CD4-positive, alpha-beta memory T cell (primary cell): ENCODE measurements at regions not wholly inside any gene's neighbourhood (a gene's known extent, or its start where the extent isn't known, plus 50 kb on each side); places are given as distances from the start of the nearest gene placed in this dataset.

ENCODE experiments used
- CTCF ChIA-PET: fragments of 350-600 bp; sonication (Branson Sonifier 250); formaldehyde crosslinking; loops from one replicate; lab custom pipeline; 2021; ENCODE audit warnings: inconsistent platforms; ENCODE audit not compliant: partially characterized antibody; lab: Charles Lee
- POLR2A ChIA-PET: fragments of 350-600 bp; sonication (Branson Sonifier 250); formaldehyde crosslinking; loops from one replicate; lab custom pipeline; 2021; ENCODE audit not compliant: partially characterized antibody; lab: Charles Lee
- DNase-seq, 5 donors: peaks; one replicate each; pipeline versions ENCODE4 v3.0.0 to v3.0.0-alpha.2; 2020 to 2022; ENCODE audit warnings: mixed read lengths in 1 of 5
- H3K27ac ChIP-seq: one replicate; pipeline ENCODE4 v1.7.0; 2013; ENCODE audit warnings: low read depth, low read length
- H3K27me3 ChIP-seq: 2 replicates; pipeline ENCODE4 v1.7.0; 2013; ENCODE audit warnings: mild to moderate bottlenecking, low read length, moderate library complexity; ENCODE audit not compliant: insufficient read depth
- H3K36me3 ChIP-seq: 2 replicates; pipeline ENCODE4 v1.7.0; 2013; ENCODE audit warnings: mild to moderate bottlenecking, low read length, moderate library complexity; ENCODE audit not compliant: insufficient read depth
- H3K4me1 ChIP-seq: 2 replicates; pipeline ENCODE4 v1.7.0; 2013; ENCODE audit warnings: mild to moderate bottlenecking, low read length, moderate library complexity; ENCODE audit not compliant: insufficient read depth
- H3K4me3 ChIP-seq, 2 donors: one replicate each; pipeline ENCODE4 v1.7.0; 2013; ENCODE audit warnings: low read length in 2 of 2, mild to moderate bottlenecking in 1 of 2
- H3K9me3 ChIP-seq, 2 donors: one replicate each; pipeline ENCODE4 v1.7.0; 2013; ENCODE audit warnings: low read length in 2 of 2, control low read depth in 1 of 2; ENCODE audit not compliant: control insufficient read depth in 1 of 2
- H3K27ac Mint-ChIP-seq, 7 donors: one replicate each; pipeline ENCODE4 v1.8.0; 2020 to 2021; ENCODE audit warnings: mixed read lengths in 7 of 7, mild to moderate bottlenecking in 6 of 7, inconsistent platforms in 3 of 7, moderate library complexity in 3 of 7
- H3K27me3 Mint-ChIP-seq, 2 donors: one replicate each; pipeline ENCODE4 v1.8.0; 2020 to 2021; ENCODE audit warnings: mixed read lengths in 2 of 2
- H3K36me3 Mint-ChIP-seq, 2 donors: one replicate each; pipeline ENCODE4 v1.8.0; 2020 to 2021; ENCODE audit warnings: mixed read lengths in 2 of 2, inconsistent platforms in 1 of 2, mild to moderate bottlenecking in 1 of 2
- H3K4me1 Mint-ChIP-seq, 4 donors: one replicate each; pipeline ENCODE4 v1.8.0; 2020 to 2021; ENCODE audit warnings: mixed read lengths in 4 of 4, mild to moderate bottlenecking in 1 of 4
- H3K4me3 Mint-ChIP-seq, 8 donors: one replicate each; pipeline ENCODE4 v1.8.0; 2020 to 2021; ENCODE audit warnings: mixed read lengths in 8 of 8, mild to moderate bottlenecking in 7 of 8, moderate library complexity in 6 of 8, inconsistent platforms in 3 of 8
- H3K9me3 Mint-ChIP-seq, 8 donors: one replicate each; pipeline ENCODE4 v1.8.0; 2020 to 2021; ENCODE audit warnings: mixed read lengths in 8 of 8, mild to moderate bottlenecking in 5 of 8, inconsistent platforms in 3 of 8, moderate library complexity in 1 of 8
- intact Hi-C: fragments of 100-400 bp; cut with micrococcal nuclease; formaldehyde crosslinking; loops from one replicate; pipeline ENCODE4 v1.15.1; 2023

DNA sequence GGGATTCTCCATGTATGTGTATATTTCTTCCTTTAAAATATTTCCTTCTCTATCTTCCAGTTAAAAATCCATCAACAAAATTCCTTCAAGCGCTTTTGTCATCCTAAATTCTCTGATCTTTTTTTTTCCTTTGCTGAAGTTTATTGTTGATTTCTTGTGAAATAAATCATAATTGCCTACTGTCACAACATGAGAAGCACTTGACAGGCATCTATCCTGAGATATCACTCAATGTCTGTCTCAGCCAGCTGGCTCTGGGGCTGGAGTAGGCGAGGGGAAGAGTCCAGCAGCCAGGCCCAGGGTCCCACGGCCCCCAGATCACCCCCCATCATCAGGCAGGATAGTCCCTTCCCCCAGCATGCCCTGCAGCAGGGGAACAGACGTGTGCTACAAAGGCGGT lies 109.0 kb upstream of the TLE3 start:
- Histone ChIP-seq H3K27ac (no peak overlapping the region), H3K36me3 (no peaks in the 10 kb centered on the region), H3K4me3 (no peak overlapping the region), H3K4me1 (no peaks in the 10 kb centered on the region), H3K27me3 (no peaks in the 10 kb centered on the region), H3K9me3 (no peaks in the 10 kb centered on the region)
- ChIA-PET POLR2A (no interaction called here), CTCF (no interaction called here)
- H3K9me3 Mint-ChIP-seq = no peaks in the 10 kb centered on the region
- DNase-seq = no peak
- H3K4me1 Mint-ChIP-seq = no peaks in the 10 kb centered on the region
- H3K36me3 Mint-ChIP-seq = no peaks in the 10 kb centered on the region
- intact Hi-C loops = no loop called here
- H3K4me3 Mint-ChIP-seq = no peak overlapping the region
- H3K27ac Mint-ChIP-seq = no peak overlapping the region
- no peaks in the 10 kb centered on the region for H3K27me3 Mint-ChIP-seq

DNA sequence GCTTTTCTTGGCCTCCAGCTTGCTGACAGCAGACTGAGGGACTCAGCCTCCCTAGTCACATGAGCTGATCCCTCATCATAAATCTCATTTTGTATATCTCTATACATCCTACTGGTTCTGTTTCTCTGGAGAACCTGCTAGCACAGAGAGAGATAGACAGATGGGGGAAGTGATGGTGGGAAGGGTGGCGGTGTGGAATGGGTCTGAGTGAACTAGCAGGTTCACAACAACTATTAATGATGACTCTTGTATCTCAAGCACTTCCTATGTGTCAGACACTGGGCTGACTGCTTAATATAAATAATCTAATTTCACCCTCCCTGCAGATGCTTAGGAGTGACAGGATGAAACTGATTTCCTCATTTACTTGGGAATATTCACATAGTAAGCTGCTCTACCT lies 106.9 kb upstream of the TLE3 start:
- peak overlapping the region in 1 of 7 donors; percentile 12 for H3K27ac Mint-ChIP-seq
- H3K27ac ChIP-seq = no peak overlapping the region
- no peaks in the 10 kb centered on the region for H3K36me3 ChIP-seq
- H3K4me1 Mint-ChIP-seq = no peaks in the 10 kb centered on the region
- intact Hi-C loops = no loop called here
- CTCF ChIA-PET = no interaction called here
- no peak overlapping the region for H3K4me3 Mint-ChIP-seq
- H3K9me3 Mint-ChIP-seq = no peaks in the 10 kb centered on the region
- DNase-seq = no peak
- no peaks in the 10 kb centered on the region for H3K4me1 ChIP-seq
- no peaks in the 10 kb centered on the region for H3K27me3 Mint-ChIP-seq
- no peaks in the 10 kb centered on the region for H3K9me3 ChIP-seq
- H3K27me3 ChIP-seq = no peaks in the 10 kb centered on the region
- POLR2A ChIA-PET = no interaction called here
- H3K36me3 Mint-ChIP-seq = no peaks in the 10 kb centered on the region
- no peak overlapping the region for H3K4me3 ChIP-seq

GRCh38 chr15:70203981-70204560 lies 106.4 kb upstream of the TLE3 start:
- Mint-ChIP-seq H3K27me3 (no peaks in the 10 kb centered on the region), H3K9me3 (no peaks in the 10 kb centered on the region), H3K4me3 (no peak overlapping the region), H3K27ac (peak overlapping the region in 1 of 7 donors; percentile 12), H3K36me3 (no peaks in the 10 kb centered on the region), H3K4me1 (no peaks in the 10 kb centered on the region)
- ChIA-PET POLR2A (no interaction called here), CTCF (no interaction called here)
- no peak overlapping the region for H3K4me3 ChIP-seq
- H3K4me1 ChIP-seq = no peaks in the 10 kb centered on the region
- intact Hi-C loops = no loop called here
- no peaks in the 10 kb centered on the region for H3K27me3 ChIP-seq
- no peaks in the 10 kb centered on the region for H3K9me3 ChIP-seq
- no peaks in the 10 kb centered on the region for H3K36me3 ChIP-seq
- no peak for DNase-seq
- H3K27ac ChIP-seq = no peak overlapping the region

DNA sequence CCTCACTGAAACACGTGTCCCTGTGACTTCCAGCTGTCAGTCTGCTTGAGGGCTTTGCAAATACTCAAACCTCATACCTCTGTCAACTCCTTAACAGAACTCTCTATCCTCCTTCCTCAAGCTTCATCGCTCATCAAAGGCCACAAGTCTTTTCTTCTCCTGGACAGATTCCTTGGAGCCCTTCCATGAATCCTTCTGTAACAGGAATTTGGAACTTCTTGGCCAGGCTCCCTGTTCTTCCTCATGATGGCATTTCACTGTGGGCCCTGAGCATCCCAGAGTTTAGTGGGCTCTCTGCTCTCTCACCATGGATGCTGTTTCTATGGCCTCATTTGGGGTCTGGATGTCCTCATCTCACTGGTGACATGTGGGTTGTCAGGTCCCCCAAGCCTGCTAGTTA lies 105.0 kb upstream of the TLE3 start:
- H3K27ac ChIP-seq = no peak overlapping the region
- H3K9me3 ChIP-seq = no peaks in the 10 kb centered on the region
- H3K4me3 ChIP-seq = no peak overlapping the region
- no peaks in the 10 kb centered on the region for H3K9me3 Mint-ChIP-seq
- no peaks in the 10 kb centered on the region for H3K27me3 Mint-ChIP-seq
- peaks cover 0 to 3% (median 0%) of the 10 kb centered on the region in 4 donors for H3K4me1 Mint-ChIP-seq
- ChIA-PET CTCF (no interaction called here), POLR2A (no interaction called here)
- intact Hi-C loops = no loop called here
- DNase-seq = no peak
- H3K4me1 ChIP-seq = no peaks in the 10 kb centered on the region
- H3K36me3 Mint-ChIP-seq = no peaks in the 10 kb centered on the region
- no peaks in the 10 kb centered on the region for H3K36me3 ChIP-seq
- no peak overlapping the region for H3K4me3 Mint-ChIP-seq
- H3K27ac Mint-ChIP-seq = no peak overlapping the region
- H3K27me3 ChIP-seq = no peaks in the 10 kb centered on the region

DNA sequence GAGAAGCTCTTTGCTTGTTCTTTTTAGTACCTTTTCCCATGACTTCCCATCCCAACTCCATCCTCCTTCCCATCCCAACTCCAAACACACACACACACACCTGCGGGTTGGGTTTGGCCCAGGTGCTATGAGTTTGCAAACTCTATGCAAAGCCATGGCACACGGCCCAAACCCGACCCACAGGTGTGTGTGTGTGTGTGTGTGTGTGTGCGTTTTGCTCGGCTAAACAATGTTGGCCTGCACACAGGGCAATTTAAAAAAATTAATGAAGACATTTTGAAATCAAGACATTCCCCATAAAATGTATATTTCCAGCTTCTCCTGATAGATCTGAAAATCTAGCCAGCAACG lies 103.7 kb upstream of the TLE3 start:
- H3K9me3 Mint-ChIP-seq = no peaks in the 10 kb centered on the region
- no peaks in the 10 kb centered on the region for H3K36me3 ChIP-seq
- no peaks in the 10 kb centered on the region for H3K27me3 ChIP-seq
- no peaks in the 10 kb centered on the region for H3K9me3 ChIP-seq
- no peak overlapping the region for H3K4me3 Mint-ChIP-seq
- ChIA-PET POLR2A (no interaction called here), CTCF (no interaction called here)
- peaks cover 9% of the 10 kb centered on the region for H3K4me1 ChIP-seq
- no peak overlapping the region for H3K27ac Mint-ChIP-seq
- no peaks in the 10 kb centered on the region for H3K36me3 Mint-ChIP-seq
- H3K4me1 Mint-ChIP-seq = peaks cover 4 to 14% (median 9%) of the 10 kb centered on the region in 4 donors
- H3K4me3 ChIP-seq = no peak overlapping the region
- intact Hi-C loops = no loop called here
- no peaks in the 10 kb centered on the region for H3K27me3 Mint-ChIP-seq
- DNase-seq = no peak
- no peak overlapping the region for H3K27ac ChIP-seq

DNA sequence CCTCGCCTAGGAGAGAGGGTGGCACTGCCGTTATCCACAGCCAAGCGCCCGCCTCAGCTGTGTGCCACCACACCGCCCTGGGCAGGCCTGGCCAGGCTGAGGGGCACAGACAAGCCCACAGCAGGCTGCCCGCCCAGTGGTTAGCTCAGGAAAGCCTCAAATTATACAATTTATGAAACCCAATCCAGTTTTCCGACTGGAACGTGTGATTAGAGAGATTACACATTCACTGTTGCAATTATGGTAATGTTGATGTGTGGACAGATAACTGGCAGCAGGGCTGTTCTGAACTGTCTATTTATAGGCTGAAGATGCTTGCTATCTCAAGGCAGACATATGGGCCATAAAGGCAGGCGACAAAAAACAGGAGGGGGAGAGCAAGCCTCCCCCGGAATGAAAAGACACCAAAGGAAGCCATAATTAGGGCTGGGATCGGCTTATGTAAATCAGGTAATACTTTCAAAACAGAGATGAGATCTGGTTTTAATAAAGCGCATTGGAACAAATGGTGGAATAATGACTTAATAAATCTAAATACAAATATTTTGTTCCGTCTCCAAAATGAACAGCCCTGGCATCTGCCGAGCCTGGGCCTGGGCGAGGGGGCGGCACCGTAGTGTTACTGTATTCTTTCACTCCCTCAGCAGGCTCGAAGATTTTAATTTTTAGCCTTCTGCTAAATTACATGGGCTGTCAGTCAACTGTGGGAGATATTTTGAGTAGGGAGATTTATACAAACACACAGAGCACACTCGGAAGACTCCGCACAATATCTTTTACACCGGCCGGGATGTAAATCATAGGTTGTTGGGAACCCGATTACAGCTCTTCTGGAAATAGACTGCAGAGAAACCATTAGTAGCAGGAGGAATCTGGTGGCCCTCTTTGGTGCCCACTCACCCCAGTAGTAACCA lies 103.1 kb upstream of the TLE3 start:
- Mint-ChIP-seq H3K36me3 (no peaks in the 10 kb centered on the region), H3K4me3 (no peak overlapping the region), H3K27ac (no peak overlapping the region), H3K9me3 (no peaks in the 10 kb centered on the region), H3K4me1 (peaks cover 4 to 15% (median 10%) of the 10 kb centered on the region in 4 donors), H3K27me3 (no peaks in the 10 kb centered on the region)
- ChIA-PET CTCF (no interaction called here), POLR2A (no interaction called here)
- DNase-seq = no peak
- H3K9me3 ChIP-seq = no peaks in the 10 kb centered on the region
- H3K4me1 ChIP-seq = peaks cover 9% of the 10 kb centered on the region
- no peaks in the 10 kb centered on the region for H3K36me3 ChIP-seq
- intact Hi-C loops = no loop called here
- no peak overlapping the region for H3K27ac ChIP-seq
- no peak overlapping the region for H3K4me3 ChIP-seq
- no peaks in the 10 kb centered on the region for H3K27me3 ChIP-seq

GRCh38 chr15:70199540-70200410 lies 102.1 kb upstream of the TLE3 start:
- peaks cover 4 to 15% (median 10%) of the 10 kb centered on the region in 4 donors for H3K4me1 Mint-ChIP-seq
- no peak for DNase-seq
- peak overlapping the region in 1 of 7 donors; percentile 26 for H3K27ac Mint-ChIP-seq
- no peaks in the 10 kb centered on the region for H3K36me3 ChIP-seq
- intact Hi-C loops = no loop called here
- no peak overlapping the region for H3K4me3 ChIP-seq
- H3K9me3 ChIP-seq = no peaks in the 10 kb centered on the region
- H3K27me3 ChIP-seq = no peaks in the 10 kb centered on the region
- no peak overlapping the region for H3K4me3 Mint-ChIP-seq
- no peaks in the 10 kb centered on the region for H3K9me3 Mint-ChIP-seq
- H3K27me3 Mint-ChIP-seq = no peaks in the 10 kb centered on the region
- no peak overlapping the region for H3K27ac ChIP-seq
- ChIA-PET POLR2A (no interaction called here), CTCF (no interaction called here)
- peaks cover 9% of the 10 kb centered on the region for H3K4me1 ChIP-seq
- no peaks in the 10 kb centered on the region for H3K36me3 Mint-ChIP-seq
